HG03457 (cell line): ENCODE measurements at regions not wholly inside any gene's neighbourhood (a gene's known extent, or its start where the extent isn't known, plus 50 kb on each side); places are given as distances from the start of the nearest gene placed in this dataset.
"Not testable (repeated sequence)": the region's sequence is repeated elsewhere in the genome, so short reads cannot be mapped to it uniquely, and the experiment has no call there.

Experiments
- ATAC-seq: cut with Tn5 transposase; IDR thresholded peaks from one replicate; pipeline ENCODE4 v1.9.1; 2021; ENCODE audit warnings: moderate number of reproducible peaks; ENCODE audit not compliant: unreplicated experiment

- ATAC-seq: no peak
Observed at GRCh38 chr3:170814822-170815221, 55.2 kb downstream of the RPL22L1 start.

DNA sequence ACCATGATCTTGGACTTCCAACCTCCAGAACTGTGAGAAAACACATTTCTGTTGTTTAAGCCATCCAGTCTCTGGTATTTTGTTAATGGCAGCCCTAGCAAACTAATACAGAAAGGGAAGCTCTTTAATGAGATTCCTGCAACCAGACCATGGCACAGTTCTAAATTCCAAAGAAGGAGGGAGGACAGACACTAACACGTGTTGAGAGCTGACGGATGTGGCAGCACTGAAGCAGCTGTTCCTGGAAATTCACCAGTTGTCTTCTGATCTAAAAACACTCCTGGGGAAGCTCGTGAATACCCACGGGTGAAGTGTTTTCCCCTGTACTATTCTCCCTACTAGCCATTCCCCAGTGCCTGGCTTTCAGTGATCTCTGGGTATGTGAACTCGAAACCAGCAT lies 56.7 kb downstream of the RPL22L1 start:
- ATAC-seq: no peak

- ATAC-seq: no peak
Observed at GRCh38 chr3:170811928-170812591, 57.9 kb downstream of the RPL22L1 start.

DNA sequence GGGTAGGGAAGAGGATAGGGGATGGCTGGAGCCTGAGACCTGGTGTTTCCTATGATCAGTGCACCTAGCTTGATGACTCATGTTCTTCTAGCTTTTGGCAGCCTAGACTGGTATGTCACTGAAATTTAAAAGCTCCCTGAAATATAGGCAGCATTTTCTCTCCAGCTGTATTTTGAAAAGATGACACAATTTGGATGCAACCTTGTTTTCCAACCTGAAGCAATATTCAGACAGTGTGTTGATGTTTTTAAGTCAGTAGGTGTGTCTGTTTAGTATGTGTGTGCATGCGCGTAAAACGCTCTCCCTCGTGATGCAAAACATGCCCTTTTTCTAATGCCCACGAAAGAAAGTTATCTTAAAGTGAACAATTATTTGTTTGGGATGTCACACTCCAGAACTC lies 58.5 kb downstream of the RPL22L1 start:
- ATAC-seq: no peak

- no peak for ATAC-seq
Observed at GRCh38 chr3:170809975-170810357, 60.0 kb downstream of the RPL22L1 start.

- ATAC-seq: no peak
Observed at GRCh38 chr3:170809007-170809974, 60.7 kb downstream of the RPL22L1 start.

- no peak for ATAC-seq
Observed at GRCh38 chr3:170808041-170808440, 62.0 kb downstream of the RPL22L1 start.

DNA sequence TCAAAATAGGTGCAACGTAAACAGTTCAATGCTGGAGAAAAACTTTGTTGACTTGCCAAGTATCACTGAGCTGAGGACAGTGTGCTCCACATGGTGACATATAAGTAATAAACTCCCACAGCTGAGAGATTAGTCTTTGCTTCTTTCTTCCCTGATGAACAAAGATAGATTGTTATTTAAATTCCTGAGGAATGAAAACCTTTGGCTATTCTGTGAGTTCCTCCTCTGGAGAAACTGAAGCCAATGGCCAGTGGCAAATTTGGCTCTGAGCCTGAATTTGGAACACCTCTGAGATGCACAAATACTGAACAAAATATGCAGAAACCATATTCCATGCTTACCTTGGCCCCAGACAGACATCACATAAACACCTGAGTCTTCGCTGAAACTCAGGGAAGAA lies 63.3 kb downstream of the RPL22L1 start:
- no peak for ATAC-seq

- no peak for ATAC-seq
Observed at GRCh38 chr3:170806141-170806540, 63.9 kb downstream of the RPL22L1 start.

DNA sequence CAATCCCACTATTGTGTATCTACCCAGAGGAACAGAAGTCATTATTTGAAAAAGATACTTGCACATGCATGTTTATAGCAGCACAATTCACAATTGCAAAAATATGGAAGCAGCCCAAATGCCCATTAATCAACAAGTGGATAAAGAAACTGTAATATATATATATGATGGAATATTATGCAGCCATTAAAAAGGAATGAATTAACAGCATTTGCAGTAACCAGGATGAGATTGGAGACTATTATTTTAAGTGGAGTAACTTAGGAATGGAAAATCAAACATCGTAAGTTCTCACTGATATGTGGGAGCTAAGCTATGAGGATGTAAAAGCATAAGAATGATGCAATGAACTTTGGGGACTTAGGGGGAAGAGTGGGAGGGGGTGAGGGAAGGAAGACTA lies 64.7 kb downstream of the RPL22L1 start:
- not testable (repeated sequence) for ATAC-seq

- not testable (repeated sequence) for ATAC-seq
Observed at GRCh38 chr3:170804634-170805033, 65.4 kb downstream of the RPL22L1 start.

- no peak for ATAC-seq
Observed at GRCh38 chr3:170804078-170804477, 65.9 kb downstream of the RPL22L1 start.

DNA sequence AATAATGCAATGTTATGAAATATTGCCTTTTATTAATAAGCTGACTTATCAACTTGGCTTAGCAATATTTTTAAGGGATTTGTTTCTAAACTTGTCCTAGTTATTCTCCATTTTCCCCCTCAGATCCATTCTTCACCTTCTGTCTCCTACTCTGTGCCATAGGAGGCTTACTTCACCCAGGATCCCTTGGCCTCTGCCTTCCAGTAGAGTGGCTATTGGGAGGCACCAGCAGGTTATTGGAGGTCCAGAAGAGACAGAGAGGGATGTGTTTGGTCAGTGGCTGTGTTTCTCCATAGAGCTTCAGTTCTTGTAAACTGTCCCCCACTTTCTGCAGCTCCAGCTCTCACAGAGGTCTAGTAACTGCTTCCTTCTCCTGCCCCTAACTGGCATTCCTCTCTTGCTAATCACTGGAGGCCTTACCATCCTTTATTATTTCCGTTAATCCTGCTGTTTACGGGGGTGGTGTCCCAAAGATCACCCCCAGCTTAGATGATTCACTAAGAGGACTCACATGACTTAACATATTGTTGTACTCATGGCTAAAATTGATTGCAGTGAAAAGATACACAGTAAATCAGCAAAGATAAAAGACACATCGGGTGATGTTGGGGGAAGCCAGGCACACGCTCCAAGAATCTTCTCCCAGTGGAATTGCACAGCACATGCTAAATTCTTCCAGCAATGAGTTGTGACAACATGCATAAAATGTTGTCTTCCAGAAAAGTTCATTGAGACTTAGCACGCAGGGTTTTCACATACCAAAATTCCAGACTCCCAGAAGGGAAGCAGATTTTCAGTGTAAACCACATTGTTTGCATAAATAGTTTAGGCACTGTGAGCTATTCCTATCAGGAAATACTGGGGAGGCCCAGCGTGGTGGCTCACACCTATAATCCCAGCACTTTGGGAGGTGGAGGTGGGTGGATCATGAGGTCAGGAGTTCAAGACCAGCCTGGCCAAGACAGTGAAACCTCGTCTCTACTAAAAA lies 67.5 kb downstream of the RPL22L1 start:
- no peak for ATAC-seq

- ATAC-seq: no peak
Observed at GRCh38 chr3:170801597-170801996, 68.4 kb downstream of the RPL22L1 start.

DNA sequence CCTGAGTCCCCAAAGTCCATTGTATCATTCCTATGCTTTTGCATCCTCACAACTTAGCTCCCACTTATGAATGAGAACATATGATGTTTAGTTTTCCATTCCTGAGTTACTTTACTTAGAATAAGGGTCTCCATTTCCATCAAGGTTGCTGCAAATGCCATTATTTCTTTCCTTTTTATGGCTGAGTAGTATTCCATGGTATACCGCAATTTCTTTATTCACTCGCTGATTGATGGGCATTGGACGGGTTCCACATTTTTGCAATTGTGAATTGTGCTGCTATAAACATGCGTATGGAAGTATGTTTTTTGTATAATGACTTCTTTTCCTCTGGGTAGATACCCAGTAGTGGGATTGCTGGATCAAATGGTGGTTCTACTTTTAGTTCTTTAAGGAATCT lies 69.7 kb downstream of the RPL22L1 start:
- not testable (repeated sequence) for ATAC-seq

DNA sequence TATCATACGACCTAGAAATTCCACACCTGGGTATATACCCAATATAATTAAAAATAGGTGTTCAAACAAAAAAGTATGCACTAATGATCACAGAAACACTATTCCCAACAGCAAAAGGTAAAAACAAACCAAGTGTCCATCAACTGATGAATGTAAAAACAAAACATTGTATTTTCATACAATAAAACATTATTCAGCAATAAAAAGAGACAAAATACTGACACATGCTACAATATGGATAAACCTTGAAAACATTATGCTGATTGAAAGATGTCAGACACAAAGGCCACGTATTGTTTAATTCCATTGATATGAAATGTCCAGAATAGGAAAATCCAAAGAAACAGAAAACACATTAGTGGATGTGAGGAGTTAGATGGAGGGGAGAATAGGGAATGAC lies 71.0 kb downstream of the RPL22L1 start:
- ATAC-seq: no peak

DNA sequence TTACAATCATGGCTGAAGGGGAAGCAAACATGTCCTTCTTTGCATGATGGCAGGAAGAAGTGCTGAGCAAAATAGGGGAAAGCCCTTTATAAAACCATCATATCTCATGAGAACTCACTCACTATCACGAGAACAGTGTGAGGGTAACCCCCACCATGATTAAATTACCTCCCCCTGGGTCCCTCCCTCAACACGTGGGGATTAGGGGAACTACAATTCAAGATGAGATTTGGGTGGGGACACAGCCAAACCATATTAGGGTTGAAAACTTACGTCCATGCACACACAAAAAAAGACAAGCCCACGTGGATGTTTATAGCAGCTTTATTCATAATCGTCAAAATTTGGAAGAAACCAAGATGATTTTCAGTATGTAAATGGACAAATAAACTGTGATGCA lies 72.3 kb downstream of the RPL22L1 start:
- no peak for ATAC-seq

DNA sequence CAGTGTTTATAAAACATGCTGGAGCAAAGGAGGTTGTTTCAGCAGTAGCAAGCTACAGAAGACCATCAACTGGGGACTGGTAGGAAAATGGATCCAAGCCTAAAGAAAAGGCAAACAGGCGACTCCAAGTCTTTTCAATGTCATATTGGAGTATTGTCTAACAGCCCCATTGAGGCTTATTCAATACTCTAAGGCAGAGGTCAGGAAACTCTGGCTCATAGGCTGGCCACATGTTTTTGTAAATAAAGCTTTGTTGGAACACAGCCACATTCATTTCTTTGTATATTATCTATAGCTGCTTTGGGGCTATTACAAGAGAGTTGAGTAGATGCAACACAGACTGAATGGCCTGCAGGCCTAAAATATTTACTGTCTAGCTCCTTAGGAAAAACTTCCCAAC lies 77.5 kb downstream of the RPL22L1 start:
- ATAC-seq: no peak

DNA sequence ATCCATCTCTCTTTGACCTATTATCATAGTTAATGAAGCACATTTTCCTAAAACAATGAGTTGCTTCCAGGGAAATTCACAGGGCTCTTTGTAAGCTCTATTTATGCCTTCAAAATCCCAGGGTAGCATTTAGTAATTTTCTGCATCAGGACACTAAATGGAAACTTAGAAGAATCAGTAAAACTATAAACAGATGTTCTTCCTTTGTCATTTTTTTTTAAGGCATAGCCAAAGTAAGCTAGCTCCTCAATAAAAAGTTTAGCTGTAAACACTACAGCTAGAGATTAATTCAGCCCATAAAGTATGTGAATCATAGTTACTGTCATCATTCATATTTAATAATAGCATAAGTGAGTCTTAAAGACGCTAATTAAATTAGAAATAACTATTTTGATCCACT lies 79.3 kb downstream of the RPL22L1 start:
- ATAC-seq: no peak

- no peak for ATAC-seq
Observed at GRCh38 chr3:170787464-170787863, 82.5 kb downstream of the RPL22L1 start.

DNA sequence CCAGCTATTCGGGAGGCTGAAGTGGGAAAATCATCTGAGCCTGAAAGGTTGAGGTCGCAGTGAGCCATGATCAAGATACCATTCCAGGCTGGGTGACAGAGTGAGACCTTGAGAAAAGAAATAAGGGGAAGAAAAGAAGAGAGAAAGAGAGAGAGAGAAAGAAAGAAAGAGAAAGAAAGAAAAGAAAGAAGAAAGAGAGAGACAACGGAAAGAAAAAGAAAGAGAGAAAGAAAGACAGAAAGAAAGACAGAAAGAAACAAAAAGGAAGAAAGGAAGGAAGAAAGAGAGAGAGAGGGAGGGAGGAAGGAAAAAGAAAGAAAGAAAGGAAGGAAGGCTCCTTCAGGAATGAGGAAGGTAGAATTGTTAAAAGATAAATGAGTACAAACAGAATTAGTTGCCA lies 84.5 kb downstream of the RPL22L1 start:
- ATAC-seq: no peak
